Uterus (tissue), 2 donors: ENCODE measurements at regions not wholly inside any gene's neighbourhood (a gene's known extent, or its start where the extent isn't known, plus 50 kb on each side); places are given as distances from the start of the nearest gene placed in this dataset.

Experiments
- POLR2A ChIP-seq, 2 donors: fragments of 450-650 bp; IDR thresholded peaks; one replicate each; pipeline ENCODE4 v1.6.1; 2016; ENCODE audit warnings: antibody characterized with exemption in 2 of 2, mild to moderate bottlenecking in 1 of 2, moderate library complexity in 1 of 2
- TF ChIP-seq, protein P1 (sequence below), 4 experiments: fragments of 200-600 bp in 2 of 4; fragments of 450-650 bp in 2 of 4; sonication (generic) in 2 of 4; IDR thresholded peaks; one replicate each; pipeline ENCODE4 v1.5.1; 2016 to 2019; ENCODE audit warnings: antibody characterized with exemption in 4 of 4, mild to moderate bottlenecking in 2 of 4, moderate library complexity in 1 of 4

GRCh38 chr3:190746986-190747385 lies 115.5 kb downstream of the GMNC start:
- TF ChIP-seq, protein P1, sequence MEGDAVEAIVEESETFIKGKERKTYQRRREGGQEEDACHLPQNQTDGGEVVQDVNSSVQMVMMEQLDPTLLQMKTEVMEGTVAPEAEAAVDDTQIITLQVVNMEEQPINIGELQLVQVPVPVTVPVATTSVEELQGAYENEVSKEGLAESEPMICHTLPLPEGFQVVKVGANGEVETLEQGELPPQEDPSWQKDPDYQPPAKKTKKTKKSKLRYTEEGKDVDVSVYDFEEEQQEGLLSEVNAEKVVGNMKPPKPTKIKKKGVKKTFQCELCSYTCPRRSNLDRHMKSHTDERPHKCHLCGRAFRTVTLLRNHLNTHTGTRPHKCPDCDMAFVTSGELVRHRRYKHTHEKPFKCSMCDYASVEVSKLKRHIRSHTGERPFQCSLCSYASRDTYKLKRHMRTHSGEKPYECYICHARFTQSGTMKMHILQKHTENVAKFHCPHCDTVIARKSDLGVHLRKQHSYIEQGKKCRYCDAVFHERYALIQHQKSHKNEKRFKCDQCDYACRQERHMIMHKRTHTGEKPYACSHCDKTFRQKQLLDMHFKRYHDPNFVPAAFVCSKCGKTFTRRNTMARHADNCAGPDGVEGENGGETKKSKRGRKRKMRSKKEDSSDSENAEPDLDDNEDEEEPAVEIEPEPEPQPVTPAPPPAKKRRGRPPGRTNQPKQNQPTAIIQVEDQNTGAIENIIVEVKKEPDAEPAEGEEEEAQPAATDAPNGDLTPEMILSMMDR (IDR thresholded peaks at IDR 0.05): no peak
- no peak for TF ChIP-seq POLR2A (IDR thresholded peaks at IDR 0.05)
